ENCODE measurements at regions not wholly inside any gene's neighbourhood (a gene's known extent, or its start where the extent isn't known, plus 50 kb on each side); places are given as distances from the start of the nearest gene placed in this dataset.

GRCh38 chr7:67896721-67897120 lies 900.1 kb downstream of the TYW1 start:
- Histone ChIP-seq H3K4me1 (no peaks in the 10 kb centered on the region), H3K4me3 (no peak overlapping the region), H3K27me3 (no peaks in the 10 kb centered on the region), H3K9me3 (no peaks in the 10 kb centered on the region), H3K9ac (ENCODE audit: low read depth in 2 of 2, low read length in 2 of 2) (no peak overlapping the region), H3K27ac (no peak overlapping the region), H3K36me3 (no peaks in the 10 kb centered on the region)
- TF ChIP-seq CTCF (IDR thresholded peaks at IDR 0.05): no peak
- intact Hi-C loops (cut with DNase I): no loop called here
- no peak for DNase-seq

GRCh38 chr7:67900456-67900855 lies 903.8 kb downstream of the TYW1 start:
- no peak for DNase-seq

GRCh38 chr7:67901808-67902480 lies 905.3 kb downstream of the TYW1 start:
- H3K36me3 ChIP-seq: no peaks in the 10 kb centered on the region
- H3K27me3 ChIP-seq: no peaks in the 10 kb centered on the region
- H3K9me3 ChIP-seq: no peaks in the 10 kb centered on the region
- H3K27ac ChIP-seq: no peak overlapping the region
- TF ChIP-seq CTCF (IDR thresholded peaks at IDR 0.05): no peak
- H3K4me1 ChIP-seq: no peaks in the 10 kb centered on the region
- no peak for DNase-seq
- intact Hi-C loops (cut with DNase I): no loop called here
- no peak overlapping the region for H3K4me3 ChIP-seq
- H3K9ac ChIP-seq (ENCODE audit: low read depth in 2 of 2, low read length in 2 of 2): no peak overlapping the region

More at GRCh38 chr7:67900456-67900855, 903.8 kb downstream of the TYW1 start:
- H3K27me3 ChIP-seq: no peaks in the 10 kb centered on the region
- no peaks in the 10 kb centered on the region for H3K9me3 ChIP-seq
- no peaks in the 10 kb centered on the region for H3K4me1 ChIP-seq
- no peak overlapping the region for H3K9ac ChIP-seq (ENCODE audit: low read depth in 2 of 2, low read length in 2 of 2)
- intact Hi-C loops (cut with DNase I): no loop called here
- no peak for TF ChIP-seq CTCF (IDR thresholded peaks at IDR 0.05)
- H3K4me3 ChIP-seq: no peak overlapping the region
- H3K27ac ChIP-seq: no peak overlapping the region
- H3K36me3 ChIP-seq: no peaks in the 10 kb centered on the region

- Histone ChIP-seq H3K9ac (ENCODE audit: low read depth in 2 of 2, low read length in 2 of 2) (no peak overlapping the region), H3K4me3 (no peak overlapping the region), H3K9me3 (no peaks in the 10 kb centered on the region), H3K27ac (no peak overlapping the region), H3K27me3 (no peaks in the 10 kb centered on the region), H3K4me1 (no peaks in the 10 kb centered on the region), H3K36me3 (no peaks in the 10 kb centered on the region)
- TF ChIP-seq CTCF (IDR thresholded peaks at IDR 0.05): no peak
- intact Hi-C loops (cut with DNase I): no loop called here
- no peak for DNase-seq
Measured at GRCh38 chr7:67907792-67908191, 911.2 kb downstream of the TYW1 start.

- H3K27me3 ChIP-seq: no peaks in the 10 kb centered on the region
- H3K9me3 ChIP-seq: no peaks in the 10 kb centered on the region
- no peak overlapping the region for H3K27ac ChIP-seq
- TF ChIP-seq CTCF (IDR thresholded peaks at IDR 0.05): no peak
- no peaks in the 10 kb centered on the region for H3K36me3 ChIP-seq
- DNase-seq: no peak
- no peak overlapping the region for H3K4me3 ChIP-seq
- no peaks in the 10 kb centered on the region for H3K4me1 ChIP-seq
- H3K9ac ChIP-seq (ENCODE audit: low read depth in 2 of 2, low read length in 2 of 2): no peak overlapping the region
- intact Hi-C loops (cut with DNase I): no loop called here
Measured at GRCh38 chr7:67912437-67912836, 915.8 kb downstream of the TYW1 start.

All from colonic mucosa (tissue), 4 donors.